GM18861 (cell line): ENCODE measurements at regions not wholly inside any gene's neighbourhood (a gene's known extent, or its start where the extent isn't known, plus 50 kb on each side); places are given as distances from the start of the nearest gene placed in this dataset.

Source experiments
- ATAC-seq: cut with Tn5 transposase; IDR thresholded peaks from one replicate; pipeline ENCODE4 v1.9.1; 2021; ENCODE audit not compliant: unreplicated experiment

DNA sequence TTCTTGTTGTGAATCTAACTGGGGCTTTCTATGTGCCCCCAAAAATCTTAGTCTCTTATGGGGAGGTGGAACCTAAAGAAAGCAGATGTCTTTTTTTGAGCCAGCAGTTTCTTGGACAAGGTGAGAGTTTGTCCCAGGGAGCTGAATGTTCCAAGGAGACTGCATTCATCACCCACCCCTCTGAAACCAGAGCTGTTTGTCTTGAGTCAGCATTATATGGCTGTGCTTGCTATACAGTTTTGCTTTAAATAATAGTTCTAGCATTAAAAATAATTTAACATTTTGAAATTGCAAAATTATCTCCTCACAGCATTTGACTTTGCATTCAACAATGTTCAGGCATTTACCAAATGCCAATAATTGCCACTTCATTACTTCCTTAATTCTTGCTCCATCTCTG lies 813.3 kb downstream of the BCL11B start:
- no peak for ATAC-seq

- ATAC-seq = no peak
Observed at GRCh38 chr14:98462908-98463307, 809.1 kb downstream of the BCL11B start.

DNA sequence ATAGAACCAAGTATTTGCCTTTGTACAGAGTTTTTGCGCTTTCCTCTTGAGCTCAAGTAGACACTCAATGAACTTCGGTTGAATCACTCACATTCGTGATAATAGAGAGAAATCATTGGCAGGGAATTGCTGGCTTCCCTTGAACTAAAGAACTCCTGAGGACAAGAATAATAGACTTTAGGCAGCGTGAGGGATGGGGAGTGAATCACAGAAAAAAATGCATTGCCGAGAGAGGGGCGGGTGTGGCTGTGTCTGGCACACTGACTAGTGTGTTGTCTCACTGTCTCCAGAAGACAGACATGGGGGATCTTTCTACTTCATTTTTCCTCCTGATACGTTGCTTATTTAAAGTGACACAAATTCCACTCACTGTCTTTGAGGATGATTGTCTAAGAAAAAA lies 805.2 kb downstream of the BCL11B start:
- no peak for ATAC-seq

GRCh38 chr14:98470663-98471062 lies 801.3 kb downstream of the BCL11B start:
- ATAC-seq = no peak

- no peak for ATAC-seq
Observed at GRCh38 chr14:98474900-98475299, 797.1 kb downstream of the BCL11B start.

DNA sequence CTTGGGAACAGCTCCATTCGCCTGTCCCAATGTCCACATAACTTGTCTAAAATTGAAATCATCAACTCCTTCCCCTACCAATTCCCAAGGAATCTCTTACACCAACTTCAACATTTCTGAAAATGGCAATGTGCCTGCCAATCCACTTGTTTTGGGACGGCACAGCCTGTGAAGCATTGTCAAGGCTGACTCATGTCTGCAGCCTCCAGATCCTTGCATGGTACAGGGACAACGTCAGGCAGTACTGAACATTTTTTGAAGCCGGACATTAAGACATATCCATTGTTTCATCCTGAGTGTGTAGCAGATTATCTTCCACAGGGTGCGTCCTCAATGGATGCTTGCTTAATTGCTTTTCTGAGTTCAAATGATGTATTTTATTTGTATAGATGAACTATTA lies 794.1 kb downstream of the BCL11B start:
- ATAC-seq = no peak

DNA sequence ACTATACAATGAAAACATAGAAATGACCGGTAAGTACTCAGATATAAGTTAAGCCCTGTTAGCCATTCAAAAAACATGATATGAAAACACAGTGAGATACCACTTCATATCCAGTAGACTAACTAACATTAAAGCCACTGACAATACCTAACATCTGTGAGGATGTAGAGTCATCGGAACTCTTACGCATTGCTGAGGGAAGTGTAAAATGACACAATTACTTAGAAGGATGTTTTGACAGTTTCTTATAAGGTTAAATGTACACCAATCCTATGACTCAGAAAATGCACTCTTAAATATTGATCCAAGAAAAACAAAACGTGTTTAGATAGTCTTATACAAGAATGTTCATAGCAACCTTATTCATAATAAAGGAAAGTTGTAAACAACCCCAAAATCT lies 782.9 kb downstream of the BCL11B start:
- no peak for ATAC-seq

GRCh38 chr14:98494582-98494981 lies 777.4 kb downstream of the BCL11B start:
- no peak for ATAC-seq

- no peak for ATAC-seq
Observed at GRCh38 chr14:98498019-98498885, 773.7 kb downstream of the BCL11B start.

GRCh38 chr14:98501335-98501734 lies 770.7 kb downstream of the BCL11B start:
- no peak for ATAC-seq

- ATAC-seq = no peak
Observed at GRCh38 chr14:98501836-98502235, 770.2 kb downstream of the BCL11B start.

- no peak for ATAC-seq
Observed at GRCh38 chr14:98503086-98503815, 768.7 kb downstream of the BCL11B start.

DNA sequence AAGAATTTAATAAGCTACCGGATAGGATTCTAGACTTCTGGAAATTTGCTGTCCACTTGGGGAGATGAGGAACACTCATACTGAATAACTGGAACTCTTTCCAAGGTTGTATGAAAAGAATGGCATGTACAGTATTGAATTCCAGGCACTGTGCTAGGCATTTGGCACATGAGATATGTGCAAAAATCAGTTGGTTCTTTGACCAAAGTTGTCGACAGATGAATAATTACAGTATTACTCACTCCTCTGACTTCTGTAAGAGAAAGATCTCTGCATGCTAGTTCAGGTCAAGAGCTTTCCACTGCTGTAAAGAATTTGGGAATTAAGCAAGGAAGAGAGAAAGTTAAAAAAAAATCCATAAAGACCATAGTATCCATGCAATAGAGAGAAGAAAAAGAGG lies 764.7 kb downstream of the BCL11B start:
- ATAC-seq = no peak

- no peak for ATAC-seq
Observed at GRCh38 chr14:98510392-98510791, 761.6 kb downstream of the BCL11B start.

DNA sequence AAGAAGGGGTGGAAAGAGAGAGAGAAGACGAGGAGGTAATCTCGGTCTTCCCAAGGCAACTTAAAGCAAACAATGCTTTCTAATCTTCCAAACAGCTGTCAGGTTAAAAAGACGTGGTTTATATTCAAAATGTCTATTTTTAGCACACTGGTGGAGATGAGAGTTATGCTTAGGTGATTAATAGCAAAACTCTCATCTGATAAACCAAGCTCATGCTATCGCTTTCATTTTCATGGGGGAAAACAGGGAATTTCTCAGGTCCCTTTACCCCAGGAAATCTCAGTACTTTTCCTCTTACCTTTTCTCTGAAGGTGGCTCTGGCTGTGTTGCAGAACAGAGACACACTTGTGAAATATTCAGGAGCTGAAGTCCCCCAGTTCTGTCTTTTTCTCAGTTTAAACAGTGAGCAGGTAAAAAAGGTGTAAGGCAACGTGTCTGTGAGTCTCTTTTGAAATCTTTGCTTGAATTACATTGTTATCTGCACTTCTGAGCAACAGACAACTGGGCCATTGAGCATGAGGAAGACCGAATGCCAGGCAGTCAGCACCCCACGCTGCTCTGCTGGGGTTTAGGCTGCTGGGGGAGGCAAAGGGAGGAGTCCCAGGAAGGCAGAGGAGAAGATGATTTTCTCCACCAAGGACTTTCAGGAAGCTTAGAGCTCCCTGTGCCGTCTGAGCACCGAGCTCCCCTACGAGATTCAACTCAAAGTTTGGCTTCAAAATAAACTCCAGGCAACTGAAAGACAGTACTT lies 759.3 kb downstream of the BCL11B start:
- no peak for ATAC-seq

GRCh38 chr14:98513558-98513957 lies 758.4 kb downstream of the BCL11B start:
- ATAC-seq = no peak

GRCh38 chr14:98514016-98514415 lies 758.0 kb downstream of the BCL11B start:
- no peak for ATAC-seq

GRCh38 chr14:98536256-98536655 lies 735.7 kb downstream of the BCL11B start:
- ATAC-seq = no peak

- ATAC-seq = no peak
Observed at GRCh38 chr14:98542316-98542715, 729.7 kb downstream of the BCL11B start.

- ATAC-seq = no peak
Observed at GRCh38 chr14:98543074-98543473, 728.9 kb downstream of the BCL11B start.

DNA sequence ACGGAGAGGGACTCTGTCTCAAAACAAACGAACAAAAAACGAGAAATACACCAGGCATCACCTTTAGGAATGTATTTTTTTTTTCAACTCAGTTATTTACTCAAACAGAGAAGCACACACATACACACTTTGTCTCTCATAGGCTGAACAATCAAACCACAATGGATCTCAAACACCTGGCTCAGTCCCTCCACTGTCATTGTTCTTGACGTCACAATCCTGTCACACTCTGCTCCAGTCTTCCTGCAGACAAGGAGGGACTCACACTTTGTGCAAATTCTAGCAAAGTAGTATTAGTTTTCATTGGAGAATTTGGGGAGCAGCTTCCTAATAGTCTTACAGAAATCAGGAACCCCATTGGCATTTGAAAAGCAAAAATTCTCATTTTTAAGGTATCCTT lies 727.8 kb downstream of the BCL11B start:
- no peak for ATAC-seq

GRCh38 chr14:98545181-98545580 lies 726.8 kb downstream of the BCL11B start:
- ATAC-seq = no peak
